Trophoblast cell (in vitro differentiated cells and primary cell): ENCODE measurements at regions not wholly inside any gene's neighbourhood (a gene's known extent, or its start where the extent isn't known, plus 50 kb on each side); places are given as distances from the start of the nearest gene placed in this dataset.

Experiments used
- DNase-seq, 2 donors: peaks; one replicate each; pipeline ENCODE4 v3.0.0-alpha.2; 2016
- H2AFZ ChIP-seq: 2 replicates; pipeline ENCODE4 v1.6.1; 2013; ENCODE audit warnings: low read length, moderate library complexity, mild to moderate bottlenecking; ENCODE audit not compliant: insufficient read depth, poor library complexity
- H2AK5ac ChIP-seq: 2 replicates; pipeline ENCODE4 v1.6.1; 2013; ENCODE audit warnings: mild to moderate bottlenecking, low read length
- H2BK120ac ChIP-seq: 2 replicates; pipeline ENCODE4 v1.6.1; 2013; ENCODE audit warnings: low read length, mild to moderate bottlenecking, moderate library complexity; ENCODE audit not compliant: insufficient read depth, poor library complexity
- H2BK12ac ChIP-seq: 2 replicates; pipeline ENCODE4 v1.6.1; 2013; ENCODE audit warnings: mild to moderate bottlenecking, low read length, moderate library complexity
- H2BK5ac ChIP-seq: 2 replicates; pipeline ENCODE4 v1.6.1; 2013; ENCODE audit warnings: low read length, low read depth, moderate library complexity, mild to moderate bottlenecking; ENCODE audit not compliant: poor library complexity
- H3K14ac ChIP-seq: 2 replicates; pipeline ENCODE4 v1.6.1; 2013; ENCODE audit warnings: mild to moderate bottlenecking, low read length
- H3K18ac ChIP-seq: 2 replicates; pipeline ENCODE4 v1.6.1; 2013; ENCODE audit warnings: mild to moderate bottlenecking, low read length
- H3K23ac ChIP-seq: 2 replicates; pipeline ENCODE4 v1.6.1; 2013; ENCODE audit warnings: low read length
- H3K27ac ChIP-seq: 2 replicates; pipeline ENCODE4 v1.5.1; 2013; ENCODE audit warnings: low read depth, mild to moderate bottlenecking, inconsistent platforms, low read length, moderate library complexity
- H3K27me3 ChIP-seq: 2 replicates; pipeline ENCODE4 v1.6.1; 2013; ENCODE audit warnings: inconsistent platforms, mild to moderate bottlenecking, low read length, moderate library complexity; ENCODE audit not compliant: insufficient read depth
- H3K36me3 ChIP-seq, 2 experiments: 1 replicate in 1 of 2; 2 replicates in 1 of 2; pipeline ENCODE4 v1.6.1; 2013; ENCODE audit warnings: low read length in 2 of 2, mild to moderate bottlenecking in 2 of 2, moderate library complexity in 1 of 2; ENCODE audit not compliant: insufficient read depth in 2 of 2, control insufficient read depth in 1 of 2
- H3K4ac ChIP-seq: 2 replicates; pipeline ENCODE4 v1.6.1; 2013; ENCODE audit warnings: low read depth, mild to moderate bottlenecking, low read length, moderate library complexity
- H3K4me1 ChIP-seq, 2 experiments: 1 replicate in 1 of 2; 2 replicates in 1 of 2; pipeline ENCODE4 v1.6.1; 2013; ENCODE audit warnings: low read length in 2 of 2, mild to moderate bottlenecking in 2 of 2, moderate library complexity in 1 of 2; ENCODE audit not compliant: insufficient read depth in 2 of 2, control insufficient read depth in 1 of 2
- H3K4me2 ChIP-seq: 2 replicates; pipeline ENCODE4 v1.6.1; 2013; ENCODE audit warnings: inconsistent platforms, mild to moderate bottlenecking, low read length, moderate library complexity
- H3K4me3 ChIP-seq: 2 replicates; pipeline ENCODE4 v1.5.1; 2013; ENCODE audit warnings: mild to moderate bottlenecking, low read depth, low read length, inconsistent platforms
- H3K79me1 ChIP-seq: one replicate; pipeline ENCODE4 v1.6.1; 2013; ENCODE audit warnings: low read length
- H3K79me2 ChIP-seq: 2 replicates; pipeline ENCODE4 v1.6.1; 2013; ENCODE audit warnings: low read length, mild to moderate bottlenecking; ENCODE audit not compliant: control insufficient read depth, insufficient read depth, poor library complexity
- H3K9ac ChIP-seq: 2 replicates; pipeline ENCODE4 v1.6.1; 2013; ENCODE audit warnings: mild to moderate bottlenecking, low read length
- H3K9me3 ChIP-seq: 2 replicates; pipeline ENCODE4 v1.6.1; 2013; ENCODE audit warnings: low read depth, mild to moderate bottlenecking, control low read depth, inconsistent platforms, low read length; ENCODE audit not compliant: insufficient read depth
- H4K12ac ChIP-seq: 2 replicates; pipeline ENCODE4 v1.6.1; 2013; ENCODE audit warnings: low read depth, mild to moderate bottlenecking, low read length, moderate library complexity
- H4K8ac ChIP-seq: 2 replicates; pipeline ENCODE4 v1.6.1; 2013; ENCODE audit warnings: low read depth, mild to moderate bottlenecking, low read length, moderate library complexity
- H4K91ac ChIP-seq: one replicate; pipeline ENCODE4 v1.6.1; 2013; ENCODE audit warnings: low read depth, mild to moderate bottlenecking, low read length, moderate library complexity
- WGBS: extraction: QIAGEN DNeasy Blood & Tissue Kit; methylation state at CpG from one replicate; pipeline ENCODE4 v1.1.7; 2013; ENCODE audit warnings: missing lambda C conversion rate; ENCODE audit not compliant: insufficient read length, insufficient coverage; ENCODE audit errors: extremely low coverage; 5-methylcytosine and 5-hydroxymethylcytosine counted together

DNA sequence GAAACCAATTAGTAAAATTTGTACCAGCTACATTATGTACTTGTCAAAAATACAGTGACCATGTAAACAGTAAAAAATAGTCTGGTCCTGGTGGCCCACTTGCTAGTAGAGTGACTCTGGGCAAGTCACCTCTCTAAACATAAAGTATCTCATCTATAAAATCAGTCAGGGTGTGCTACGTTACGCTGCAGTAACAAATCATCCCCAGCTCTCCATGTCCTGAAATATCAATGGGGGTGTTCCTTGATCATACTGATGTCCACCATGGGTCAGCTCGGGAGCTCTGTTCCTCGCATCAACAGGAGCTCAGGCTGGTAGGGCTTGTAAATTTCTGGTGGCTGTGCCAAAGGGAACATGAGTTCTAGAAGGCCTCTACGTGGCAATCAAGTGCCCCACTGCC lies 268.6 kb downstream of the RAB28 start:
- Histone ChIP-seq H3K79me2 (no peaks in the 10 kb centered on the region), H2BK12ac (no peak overlapping the region), H3K27me3 (no peaks in the 10 kb centered on the region), H3K23ac (no peak overlapping the region), H3K4me3 (no peak overlapping the region), H3K18ac (no peak overlapping the region), H3K9me3 (no peaks in the 10 kb centered on the region), H3K79me1 (no peaks in the 10 kb centered on the region), H3K4me2 (no peak overlapping the region), H3K14ac (no peak overlapping the region), H3K9ac (no peak overlapping the region), H2AK5ac (no peak overlapping the region), H3K36me3 (no peaks in the 10 kb centered on the region), H4K8ac (no peak overlapping the region), H3K4ac (no peak overlapping the region), H2AFZ (no peak overlapping the region), H3K4me1 (no peaks in the 10 kb centered on the region), H4K91ac (no peak overlapping the region), H2BK5ac (no peak overlapping the region), H2BK120ac (no peak overlapping the region), H3K27ac (no peak overlapping the region), H4K12ac (no peak overlapping the region)
- DNase-seq: no peak
- WGBS: no CpG with 5 or more reads among the region's 5 CpGs

DNA sequence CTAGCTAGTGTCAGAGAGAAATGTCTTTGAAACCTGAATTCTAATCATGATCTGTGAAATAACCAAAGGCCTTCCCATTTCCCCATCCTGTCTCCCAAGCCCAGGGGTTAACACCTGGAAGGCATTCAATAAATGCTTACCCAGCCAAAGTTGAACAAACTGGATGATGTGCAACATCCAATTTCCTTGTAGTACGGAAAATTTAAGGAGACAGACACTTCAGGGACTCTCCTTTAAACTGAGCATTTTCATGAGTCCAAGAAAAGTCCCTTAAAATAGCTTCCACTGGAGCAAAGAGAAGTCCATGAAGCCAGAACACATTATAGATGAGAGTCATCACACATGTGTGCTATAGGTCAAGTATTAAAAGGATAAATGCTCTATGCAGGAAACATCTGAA lies 271.2 kb downstream of the RAB28 start:
- Histone ChIP-seq H3K27ac (no peak overlapping the region), H2BK12ac (no peak overlapping the region), H2AK5ac (no peak overlapping the region), H3K18ac (no peak overlapping the region), H3K4me1 (no peaks in the 10 kb centered on the region), H3K23ac (no peak overlapping the region), H4K8ac (no peak overlapping the region), H4K91ac (no peak overlapping the region), H3K4ac (no peak overlapping the region), H4K12ac (no peak overlapping the region), H3K27me3 (no peaks in the 10 kb centered on the region), H2BK5ac (no peak overlapping the region), H3K4me3 (no peak overlapping the region), H3K79me1 (no peaks in the 10 kb centered on the region), H2BK120ac (no peak overlapping the region), H3K4me2 (no peak overlapping the region), H3K9me3 (no peaks in the 10 kb centered on the region), H3K36me3 (no peaks in the 10 kb centered on the region), H3K14ac (no peak overlapping the region), H3K79me2 (no peaks in the 10 kb centered on the region), H3K9ac (no peak overlapping the region), H2AFZ (no peak overlapping the region)
- no peak for DNase-seq
- no CpG with 5 or more reads among the region's 1 CpG for WGBS

DNA sequence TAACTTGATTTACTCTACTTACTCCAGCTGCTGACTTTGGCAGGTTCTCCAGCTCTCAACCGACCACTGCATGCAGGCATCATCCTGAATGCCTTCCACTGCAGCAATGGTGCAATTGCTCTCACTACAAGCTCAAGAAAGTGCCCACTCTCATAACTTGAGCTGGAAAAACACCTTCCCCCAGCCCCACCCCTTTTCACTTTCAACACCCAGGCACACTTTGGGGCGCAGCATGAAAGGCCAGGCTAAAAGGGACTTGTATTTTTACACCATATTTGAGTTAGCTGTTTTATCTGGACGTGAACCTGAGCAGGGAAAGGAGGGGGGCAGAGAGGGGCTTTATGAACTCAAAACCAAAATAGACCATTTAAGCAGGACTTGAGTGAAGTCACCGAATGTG lies 274.5 kb downstream of the RAB28 start:
- Histone ChIP-seq H3K27ac (no peak overlapping the region), H3K27me3 (no peaks in the 10 kb centered on the region), H3K14ac (no peak overlapping the region), H3K9ac (no peak overlapping the region), H3K9me3 (no peaks in the 10 kb centered on the region), H3K18ac (no peak overlapping the region), H3K23ac (no peak overlapping the region), H4K12ac (no peak overlapping the region), H4K91ac (no peak overlapping the region), H2AK5ac (no peak overlapping the region), H3K79me1 (no peaks in the 10 kb centered on the region), H2BK120ac (no peak overlapping the region), H2BK5ac (no peak overlapping the region), H3K4me3 (no peak overlapping the region), H3K4ac (no peak overlapping the region), H4K8ac (no peak overlapping the region), H2BK12ac (no peak overlapping the region), H3K4me2 (no peak overlapping the region), H3K36me3 (no peaks in the 10 kb centered on the region), H3K4me1 (no peaks in the 10 kb centered on the region), H3K79me2 (no peaks in the 10 kb centered on the region), H2AFZ (no peak overlapping the region)
- WGBS: no CpG with 5 or more reads among the region's 4 CpGs
- no peak for DNase-seq

DNA sequence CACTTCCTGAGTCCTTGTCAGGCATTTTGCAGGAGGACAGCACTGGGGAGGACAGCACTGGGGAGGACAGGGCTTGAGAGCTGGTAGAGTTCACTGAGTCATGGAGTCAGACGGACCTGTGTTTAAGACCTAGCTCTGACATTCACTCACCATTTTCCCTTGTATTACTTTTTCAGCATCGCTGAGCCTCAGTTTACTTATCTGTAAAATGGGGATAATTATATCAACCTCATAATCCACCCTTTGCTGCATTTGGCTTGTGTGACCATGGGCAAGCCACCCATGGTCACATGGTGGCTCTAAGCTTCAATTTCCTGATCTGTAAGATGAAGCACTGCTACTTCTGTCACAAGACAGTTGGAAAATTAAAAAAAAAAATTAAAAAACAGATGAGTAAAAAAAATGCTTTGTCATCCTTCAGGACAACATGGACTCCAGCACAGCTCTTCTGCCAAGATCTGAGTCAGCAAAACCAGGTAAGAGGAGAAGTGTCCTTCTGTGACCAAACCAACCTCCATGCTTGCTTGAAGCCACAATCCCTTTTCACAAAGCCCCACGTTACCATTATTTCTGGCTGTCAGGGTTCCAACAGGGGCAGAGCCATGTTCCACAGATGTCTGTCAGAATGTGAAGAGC lies 275.5 kb downstream of the RAB28 start:
- no peak overlapping the region for H2AFZ ChIP-seq
- H2BK120ac ChIP-seq: no peak overlapping the region
- H3K14ac ChIP-seq: no peak overlapping the region
- H3K27me3 ChIP-seq: no peaks in the 10 kb centered on the region
- no peak overlapping the region for H4K12ac ChIP-seq
- H3K9me3 ChIP-seq: no peaks in the 10 kb centered on the region
- no peaks in the 10 kb centered on the region for H3K79me2 ChIP-seq
- no peak overlapping the region for H2BK5ac ChIP-seq
- H3K79me1 ChIP-seq: no peaks in the 10 kb centered on the region
- no peaks in the 10 kb centered on the region for H3K4me1 ChIP-seq
- no peak for DNase-seq
- no peak overlapping the region for H3K27ac ChIP-seq
- no peak overlapping the region for H3K4me2 ChIP-seq
- no peak overlapping the region for H3K4me3 ChIP-seq
- no peak overlapping the region for H3K9ac ChIP-seq
- H2BK12ac ChIP-seq: no peak overlapping the region
- no peak overlapping the region for H4K91ac ChIP-seq
- no peaks in the 10 kb centered on the region for H3K36me3 ChIP-seq
- no peak overlapping the region for H3K23ac ChIP-seq
- H3K18ac ChIP-seq: no peak overlapping the region
- no CpG with 5 or more reads among the region's 3 CpGs for WGBS
- H4K8ac ChIP-seq: no peak overlapping the region
- no peak overlapping the region for H3K4ac ChIP-seq
- no peak overlapping the region for H2AK5ac ChIP-seq
